ENCODE measurements at regions not wholly inside any gene's neighbourhood (a gene's known extent, or its start where the extent isn't known, plus 50 kb on each side); places are given as distances from the start of the nearest gene placed in this dataset.
A peak's percentile ranks its signal among the peaks of the same experiment; 100 is the strongest.

GRCh38 chr2:105570757-105571156, 171.9 kb upstream of the FHL2 start:
- DNase-seq (ENCODE audit: low spot score): no peak

- DNase-seq (ENCODE audit: low spot score): no peak
Observed at GRCh38 chr2:105570326-105570725, 171.5 kb upstream of the FHL2 start.

- DNase-seq (ENCODE audit: low spot score): no peak
Observed at GRCh38 chr2:105569606-105570005, 170.8 kb upstream of the FHL2 start.

GRCh38 chr2:105567996-105568494, 169.2 kb upstream of the FHL2 start:
- no peak for DNase-seq (ENCODE audit: low spot score)

DNA sequence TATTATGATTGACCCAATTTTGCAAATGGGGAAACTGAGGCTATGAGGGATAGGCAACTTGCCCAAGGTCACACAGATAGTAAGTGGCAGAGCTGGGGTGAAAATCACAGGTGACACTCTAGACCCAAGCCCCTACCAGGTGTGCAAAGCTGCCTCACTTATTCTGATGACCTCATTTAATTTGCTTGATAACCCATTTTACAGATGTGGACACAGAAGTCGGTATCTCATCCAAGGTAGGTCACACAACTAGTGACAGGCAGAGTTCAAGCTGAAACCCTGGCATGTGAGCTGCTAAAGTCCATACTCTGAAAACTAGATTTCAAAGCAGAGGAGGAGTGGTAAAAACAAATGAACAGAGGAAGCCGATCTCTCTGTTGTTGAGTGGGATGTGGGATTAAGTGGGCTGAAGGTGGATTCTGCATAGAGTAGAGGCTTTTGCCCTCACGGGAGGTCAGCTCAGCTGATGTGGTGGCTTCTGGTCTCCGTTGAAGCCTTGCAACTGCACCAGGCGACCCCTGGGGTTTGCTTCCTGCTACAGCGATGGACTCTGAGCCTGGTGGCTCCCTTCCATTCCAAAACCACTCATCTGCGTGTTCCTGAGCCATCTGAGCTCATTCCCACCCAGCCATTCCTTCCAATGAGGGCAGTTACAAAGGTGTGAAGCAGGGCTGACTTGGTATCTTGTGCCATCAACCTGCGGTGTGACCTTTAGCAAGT, 164.3 kb upstream of the FHL2 start:
- no peak for DNase-seq (ENCODE audit: low spot score)

DNA sequence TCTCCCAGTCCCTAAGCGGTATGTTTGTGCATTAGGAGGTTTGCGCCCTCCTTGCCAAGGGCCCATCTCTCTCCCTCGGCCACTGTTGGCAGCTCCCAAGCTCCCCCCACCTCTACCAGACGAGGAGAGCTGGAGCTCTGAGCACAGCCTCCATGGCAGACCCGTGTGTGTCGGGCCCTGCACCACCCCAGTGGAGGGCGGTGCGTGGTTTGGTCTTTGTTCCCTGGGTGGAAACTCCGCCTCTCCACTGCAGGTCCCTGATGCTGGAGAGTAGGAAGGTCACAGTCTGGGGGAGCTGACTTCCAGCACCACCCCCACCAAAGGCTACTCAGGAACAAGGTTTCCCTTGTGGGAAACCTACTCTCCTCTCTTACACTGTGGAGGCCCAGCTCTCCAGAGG, 162.6 kb upstream of the FHL2 start:
- no peak for DNase-seq (ENCODE audit: low spot score)

DNA sequence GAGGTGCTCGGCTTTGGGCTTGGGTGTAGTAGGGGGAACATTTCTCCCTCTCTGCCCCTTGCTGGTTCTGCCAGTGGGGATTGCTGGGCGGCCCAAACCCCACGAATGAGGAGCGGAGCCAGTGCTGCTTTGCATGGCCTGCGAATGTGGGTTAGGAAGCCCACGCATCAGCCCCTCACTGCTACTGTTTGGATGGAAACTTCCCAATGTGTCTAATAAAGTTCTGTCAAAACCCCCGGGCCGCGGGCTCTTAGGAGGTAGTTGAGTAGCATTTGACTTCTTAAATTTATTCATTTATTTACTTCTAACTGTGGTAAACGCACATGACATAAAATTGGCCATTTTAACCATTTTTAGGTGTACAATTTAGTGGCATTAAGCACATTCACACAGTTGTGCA, 161.3 kb upstream of the FHL2 start:
- DNase-seq (ENCODE audit: low spot score): no peak

DNA sequence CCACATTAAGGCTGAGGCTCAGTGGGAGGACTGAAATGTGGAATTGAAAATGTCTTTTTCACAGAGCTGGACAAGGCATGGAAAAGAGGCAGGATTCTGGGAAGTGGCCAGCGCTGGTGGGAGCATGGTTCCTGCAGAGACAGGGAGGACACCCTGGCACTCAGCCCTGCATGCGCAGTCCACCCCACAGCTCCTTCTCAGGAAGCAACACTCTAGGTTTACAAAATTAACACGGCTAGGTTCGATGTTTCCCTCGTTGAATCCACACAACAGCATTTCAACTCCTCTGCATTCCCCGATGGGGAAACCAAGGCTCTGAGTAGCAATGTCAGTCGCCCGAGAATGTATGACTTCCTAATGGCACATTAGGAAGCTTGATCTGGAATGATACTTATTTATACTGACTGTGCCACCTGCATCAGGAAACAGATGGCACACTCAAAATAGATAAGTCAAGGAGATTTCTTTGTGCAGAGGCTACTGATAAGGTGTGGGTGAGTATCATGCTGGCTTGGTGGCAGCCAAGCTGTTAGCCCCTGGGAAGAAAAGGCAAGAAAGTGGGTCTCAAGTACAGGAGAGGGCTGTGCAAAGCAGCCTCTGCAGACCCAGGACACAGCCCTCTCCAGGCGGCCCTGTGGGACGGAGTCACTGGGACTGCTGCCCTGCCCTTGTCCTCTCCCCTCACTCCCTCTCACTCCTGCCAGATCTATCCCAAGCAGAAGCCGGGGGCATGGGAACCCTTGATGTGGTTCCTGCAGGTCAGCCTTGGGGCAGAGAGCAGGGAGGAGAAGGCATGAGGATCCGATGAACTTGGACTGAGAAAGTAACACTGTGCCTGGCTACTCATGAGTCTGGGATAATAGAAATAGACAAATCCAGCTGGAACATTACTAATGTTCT, 158.4 kb upstream of the FHL2 start:
- no peak for DNase-seq (ENCODE audit: low spot score)

DNA sequence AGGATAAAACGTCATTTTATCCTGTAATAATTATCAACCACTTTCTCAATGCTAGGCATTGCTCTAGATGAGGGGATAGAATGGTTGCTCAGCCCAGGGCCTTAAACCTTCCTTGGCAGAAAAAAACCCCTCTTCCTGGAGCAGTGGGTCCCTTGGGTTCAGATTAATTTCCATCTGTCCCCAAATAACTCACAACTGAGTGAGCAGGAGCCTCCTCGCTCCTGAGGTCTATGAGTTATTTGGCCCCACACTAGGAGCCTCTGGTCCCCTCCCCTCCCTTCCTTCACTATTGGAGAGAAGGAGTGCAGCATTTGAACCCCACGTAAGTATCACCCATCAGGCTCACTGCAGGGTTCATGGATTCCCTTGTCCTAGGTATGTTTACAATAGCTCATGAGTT, 157.5 kb upstream of the FHL2 start:
- no peak for DNase-seq (ENCODE audit: low spot score)

DNA sequence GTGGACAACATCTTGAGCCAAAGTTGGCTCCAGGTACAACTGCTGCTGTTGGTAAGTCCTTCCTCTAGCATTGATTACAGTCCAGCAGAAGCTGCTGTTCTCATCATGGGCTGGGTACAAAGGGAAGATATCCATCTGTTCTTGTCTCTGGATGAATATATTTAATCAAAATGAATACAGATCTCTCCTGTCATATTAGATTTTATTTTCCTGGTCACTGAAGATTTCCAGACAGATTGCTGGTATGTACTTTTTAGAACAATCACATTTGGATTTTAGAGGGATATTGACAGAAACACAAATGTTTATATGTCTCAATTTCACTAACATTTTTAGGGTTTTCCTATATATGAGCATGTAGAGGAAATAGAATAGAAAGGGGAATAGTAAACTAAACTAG, 155.4 kb upstream of the FHL2 start:
- DNase-seq (ENCODE audit: low spot score): no peak

- DNase-seq (ENCODE audit: low spot score): no peak
Observed at GRCh38 chr2:105553538-105554196, 154.8 kb upstream of the FHL2 start.

DNA sequence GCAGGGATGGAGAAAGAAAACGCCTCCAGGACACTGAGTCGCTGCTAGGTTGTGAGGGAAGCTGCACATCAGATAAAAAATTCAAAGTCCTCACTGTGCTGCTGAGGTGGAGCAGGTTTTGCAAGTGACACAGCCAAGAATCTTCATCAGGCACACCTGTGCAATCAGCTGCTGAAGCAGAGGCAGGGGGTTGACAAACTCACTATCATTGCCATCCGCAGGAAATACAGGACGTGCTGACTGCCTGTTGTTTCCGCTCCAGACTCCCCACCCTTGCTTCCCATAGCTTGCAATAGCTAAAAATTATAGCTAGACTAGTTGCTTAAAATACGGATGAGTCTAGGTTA, 147.8 kb upstream of the FHL2 start:
- DNase-seq (ENCODE audit: low spot score): no peak

GRCh38 chr2:105545730-105546627, 147.1 kb upstream of the FHL2 start:
- peak; percentile 49 for DNase-seq (ENCODE audit: low spot score)

- no peak for DNase-seq (ENCODE audit: low spot score)
Observed at GRCh38 chr2:105544591-105545377, 145.9 kb upstream of the FHL2 start.

- DNase-seq (ENCODE audit: low spot score): peak; percentile 4
Observed at GRCh38 chr2:105541189-105542050, 142.6 kb upstream of the FHL2 start.

DNA sequence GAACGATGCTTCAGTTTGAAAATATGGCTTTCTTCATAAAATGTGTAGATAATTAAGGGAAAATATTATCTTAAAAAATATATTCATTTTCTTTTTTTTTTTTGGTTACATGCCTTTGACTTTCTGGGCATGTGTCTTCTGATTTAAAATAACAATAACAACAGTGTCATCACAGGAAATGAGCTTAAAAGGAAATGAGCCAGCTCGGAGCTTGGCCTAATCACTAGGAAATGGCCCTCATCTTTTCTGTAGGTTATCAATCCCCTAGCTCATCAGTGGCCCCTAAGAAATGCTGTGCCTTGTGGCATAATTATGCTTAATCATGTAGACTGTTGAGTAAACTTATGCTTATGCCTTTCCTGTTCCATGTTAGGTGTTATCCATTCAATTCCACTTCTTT, 141.8 kb upstream of the FHL2 start:
- no peak for DNase-seq (ENCODE audit: low spot score)

DNA sequence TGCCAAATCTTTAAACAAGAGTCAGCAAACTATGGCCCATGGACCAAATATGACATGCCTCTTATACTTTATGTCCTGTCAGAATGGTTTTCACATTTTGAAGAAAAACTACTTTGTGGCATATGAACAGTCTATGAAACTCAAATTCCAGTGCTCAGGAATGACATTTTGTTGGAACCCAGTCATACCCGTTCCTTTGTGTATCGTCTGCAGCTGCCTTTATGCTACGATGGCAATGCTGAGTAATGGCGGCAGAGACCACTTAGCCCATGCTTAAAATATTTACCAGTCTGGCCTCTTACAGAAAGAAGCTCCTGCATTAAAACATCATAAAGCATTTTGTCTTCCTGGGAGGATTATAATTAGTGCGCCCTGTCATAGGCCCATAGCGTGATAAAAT, 140.5 kb upstream of the FHL2 start:
- DNase-seq (ENCODE audit: low spot score): no peak

DNA sequence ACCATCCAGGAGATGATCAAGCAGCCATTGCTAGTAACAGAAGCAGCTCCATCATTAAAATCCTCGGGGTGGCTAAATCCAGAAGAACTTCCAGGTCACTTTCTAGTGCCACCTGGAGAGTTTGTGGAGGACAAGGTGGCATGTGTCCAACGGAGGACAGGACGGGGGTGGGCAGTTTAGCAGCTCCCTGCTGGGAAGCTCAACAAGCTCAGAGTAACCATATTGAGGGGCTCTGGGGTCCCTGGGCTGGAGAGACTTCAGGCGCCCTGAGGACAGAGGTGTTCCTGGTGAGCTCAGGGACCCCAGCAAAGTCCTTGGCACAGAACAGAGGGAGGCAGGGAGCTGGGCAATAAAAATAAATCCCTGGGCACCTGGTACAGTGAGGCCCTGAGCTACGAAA, 140.0 kb upstream of the FHL2 start:
- no peak for DNase-seq (ENCODE audit: low spot score)

DNA sequence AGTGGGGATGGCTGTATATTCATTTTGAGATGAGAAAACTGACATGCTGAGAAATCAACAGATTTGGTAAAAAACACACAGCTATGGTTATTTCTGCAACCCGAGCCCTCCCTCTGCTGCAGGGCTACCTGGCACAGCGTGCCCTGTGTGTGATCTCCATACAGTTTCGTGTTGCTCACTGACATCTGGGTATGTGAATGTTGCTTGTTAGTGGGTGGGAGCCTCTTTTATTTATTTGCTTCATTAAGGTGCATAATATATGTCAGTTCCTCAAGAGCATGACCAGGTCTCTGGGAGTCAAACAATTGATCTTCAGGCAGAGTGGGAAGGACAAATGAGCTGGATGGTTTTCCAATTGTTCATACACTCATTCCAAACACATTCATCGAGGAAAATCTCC, 139.1 kb upstream of the FHL2 start:
- no peak for DNase-seq (ENCODE audit: low spot score)

DNA sequence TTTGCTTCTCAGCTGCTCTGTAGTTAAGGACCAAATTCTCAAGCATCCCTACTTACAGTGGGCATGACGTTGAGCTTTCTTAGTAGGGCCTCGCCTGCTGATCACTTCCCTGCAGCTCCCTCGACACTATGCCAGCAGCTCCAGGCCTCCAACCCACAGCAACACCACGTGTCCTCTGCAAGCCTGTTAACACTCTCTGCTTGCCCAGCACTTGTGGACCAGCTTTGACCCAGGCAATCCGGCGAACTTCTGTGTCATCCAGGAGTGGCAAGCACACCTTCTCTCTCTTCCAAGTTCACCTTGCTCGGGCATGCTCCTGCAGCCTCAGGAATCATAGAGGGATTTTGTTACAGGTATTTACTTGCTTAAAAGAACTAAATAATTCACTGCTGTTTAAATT, 138.6 kb upstream of the FHL2 start:
- DNase-seq (ENCODE audit: low spot score): no peak
